GM19395 (cell line): ENCODE measurements at regions not wholly inside any gene's neighbourhood (a gene's known extent, or its start where the extent isn't known, plus 50 kb on each side); places are given as distances from the start of the nearest gene placed in this dataset.

Experiments
- ATAC-seq: cut with Tn5 transposase; IDR thresholded peaks from one replicate; pipeline ENCODE4 v1.9.1; 2021; ENCODE audit warnings: mild to moderate bottlenecking, moderate library complexity; ENCODE audit not compliant: unreplicated experiment

DNA sequence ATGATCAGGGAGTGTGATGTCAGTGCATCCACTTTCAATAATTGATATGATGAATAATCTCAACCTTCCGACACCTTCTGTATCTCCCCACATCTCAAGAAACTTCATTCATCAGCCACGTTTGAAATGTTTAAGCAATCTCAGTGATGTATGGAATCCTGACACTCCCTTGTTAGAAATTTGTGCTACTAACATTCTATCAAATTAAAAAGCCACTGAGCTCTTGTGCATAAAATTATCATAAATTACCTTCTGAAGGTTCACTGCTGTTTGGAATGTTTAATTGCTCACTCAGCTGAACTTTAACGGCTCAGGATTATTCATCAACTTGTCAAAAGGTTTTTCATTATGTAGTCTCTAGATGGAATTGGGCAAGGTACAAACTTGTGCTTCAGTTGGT lies 108.4 kb upstream of the DPH6 start:
- ATAC-seq: no peak

DNA sequence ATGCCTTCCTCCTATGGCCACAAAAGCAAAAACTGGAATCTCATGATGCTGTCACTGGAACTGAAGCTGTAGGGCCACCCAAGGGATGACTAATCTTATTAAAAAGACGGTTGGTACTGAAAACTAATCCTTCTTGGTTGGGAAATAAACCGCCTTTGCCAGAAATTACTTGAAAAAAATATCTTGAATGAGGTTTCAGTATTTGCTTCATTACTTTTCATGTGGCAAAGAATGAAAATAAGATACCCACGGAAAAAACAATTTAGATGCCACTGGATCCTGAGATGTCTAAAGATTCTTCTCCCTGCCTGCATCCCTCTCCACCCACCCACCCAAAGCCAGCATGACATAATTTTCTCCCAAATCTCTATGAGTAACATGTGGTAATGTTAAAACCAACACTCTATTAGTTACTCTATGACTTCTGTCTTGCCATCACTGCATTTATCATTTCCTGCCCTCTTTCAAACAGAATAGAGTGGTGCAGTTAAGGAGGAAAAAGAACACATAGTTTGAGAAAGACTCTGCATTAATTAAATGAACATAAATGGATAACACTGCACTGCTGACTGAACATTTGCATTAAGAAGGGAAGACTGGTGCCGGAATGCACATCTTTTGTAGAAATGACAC lies 111.8 kb upstream of the DPH6 start:
- no peak for ATAC-seq

DNA sequence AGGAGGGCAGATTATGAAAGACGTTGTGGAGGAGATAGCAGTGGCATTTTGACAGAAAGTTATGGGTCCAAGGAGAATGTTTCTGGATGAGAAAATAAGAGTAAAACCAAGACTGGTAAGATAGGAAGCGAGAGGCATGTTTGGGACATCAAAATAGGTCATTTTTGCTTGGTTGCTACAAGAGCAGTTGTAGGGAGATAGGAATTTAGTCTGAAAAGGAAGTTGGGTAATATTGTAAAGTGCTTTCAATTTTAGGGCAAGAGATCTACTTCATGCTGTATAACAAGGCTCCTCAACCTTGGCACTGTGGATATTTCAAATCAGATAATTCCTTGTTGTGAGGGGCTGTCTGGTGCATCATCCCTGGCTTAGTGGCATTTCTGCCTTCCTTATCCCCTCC lies 118.0 kb upstream of the DPH6 start:
- no peak for ATAC-seq

DNA sequence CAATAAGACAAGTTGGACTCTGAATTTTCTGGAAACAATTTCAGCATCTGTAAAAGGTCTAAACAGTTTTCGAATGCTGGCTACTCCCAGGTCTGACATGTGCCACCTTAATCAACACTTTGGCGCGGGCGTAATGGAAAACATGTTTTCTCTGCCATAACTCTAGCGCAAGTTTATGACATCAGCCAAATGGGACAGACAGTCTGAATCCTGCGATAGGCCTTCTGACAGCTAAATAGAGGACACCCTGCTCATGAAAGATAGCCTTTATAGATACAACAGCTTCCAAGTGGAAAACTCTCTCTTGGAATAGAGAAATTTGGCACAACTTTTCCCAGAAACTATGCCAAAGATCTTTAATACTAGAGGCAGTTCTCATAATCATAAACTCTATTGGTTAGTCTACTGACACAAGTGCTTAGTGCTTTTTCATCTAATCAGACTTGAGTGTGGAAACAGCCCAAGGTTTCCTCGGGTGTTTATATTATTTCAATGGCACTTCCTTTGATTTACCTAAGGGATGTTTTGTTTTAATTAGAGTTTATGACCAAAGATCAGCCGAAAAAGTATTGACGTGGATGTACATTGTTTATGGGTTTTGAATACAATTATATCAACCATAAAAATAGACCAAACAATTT lies 120.1 kb upstream of the DPH6 start:
- ATAC-seq: no peak

DNA sequence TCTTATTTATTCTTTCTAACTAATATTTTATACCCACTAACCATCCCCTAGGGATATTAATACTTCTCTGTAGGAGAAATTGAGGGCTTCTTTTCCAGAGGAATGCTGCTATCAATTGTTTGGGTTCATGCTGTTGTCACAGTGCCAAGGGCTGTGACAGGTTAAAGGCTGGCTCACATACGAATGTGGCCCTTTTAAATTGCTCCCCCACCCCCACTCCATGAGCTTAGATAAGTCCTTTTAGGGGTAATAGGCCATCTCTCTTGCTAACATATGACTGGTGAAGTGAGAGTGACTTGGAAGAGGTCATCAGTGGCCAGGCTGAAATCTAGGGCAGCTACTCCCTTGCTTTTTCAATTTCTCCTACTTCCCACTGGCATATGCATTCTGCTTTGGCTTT lies 121.9 kb upstream of the DPH6 start:
- ATAC-seq: no peak

DNA sequence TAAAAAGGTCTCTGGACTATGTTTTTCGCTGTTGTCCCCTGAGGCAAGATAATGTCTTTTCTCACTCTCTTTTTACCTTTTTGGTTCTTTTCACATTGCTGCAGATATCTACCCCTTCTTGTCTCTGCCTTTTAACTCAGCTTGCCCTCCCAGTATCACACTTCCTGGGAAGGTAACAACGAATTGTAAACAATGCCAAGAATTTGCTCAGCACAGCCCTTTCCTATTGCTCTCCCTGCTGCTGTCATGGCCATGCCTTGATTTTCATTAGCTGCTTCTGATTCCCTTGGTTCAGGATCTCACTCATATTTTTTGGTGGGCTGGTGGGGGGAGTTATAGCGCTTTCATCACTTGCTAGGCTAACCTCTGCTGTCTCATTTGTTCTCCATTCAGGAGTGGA lies 123.1 kb upstream of the DPH6 start:
- no peak for ATAC-seq

DNA sequence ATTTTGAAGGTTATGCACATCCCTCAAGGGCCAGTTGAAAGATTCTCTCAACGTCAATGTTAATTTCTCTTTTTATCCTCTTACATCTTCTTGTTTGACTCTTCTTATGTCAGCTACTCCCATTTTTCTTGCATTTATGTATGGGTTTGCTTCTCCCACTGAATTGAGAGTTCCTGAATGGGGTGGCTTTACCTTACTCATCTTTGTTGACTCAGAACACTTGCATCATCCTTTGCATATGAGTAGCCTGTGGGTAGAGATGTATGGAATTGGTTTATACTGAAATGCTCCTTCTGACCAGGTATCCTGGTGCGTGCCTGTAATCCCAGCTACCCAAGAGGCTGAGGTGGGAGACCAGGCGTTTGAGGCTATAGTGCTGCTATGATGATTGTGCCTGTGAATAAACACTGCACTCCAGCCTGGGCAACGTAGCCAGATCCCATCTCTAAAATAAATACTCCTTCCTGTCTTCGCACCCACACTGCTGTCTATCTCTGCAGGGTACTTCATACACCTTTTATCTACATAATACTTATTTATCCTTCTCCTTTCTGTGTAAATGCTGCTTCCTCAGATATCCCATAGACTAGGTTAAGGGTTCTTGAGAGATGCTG lies 123.6 kb upstream of the DPH6 start:
- no peak for ATAC-seq

DNA sequence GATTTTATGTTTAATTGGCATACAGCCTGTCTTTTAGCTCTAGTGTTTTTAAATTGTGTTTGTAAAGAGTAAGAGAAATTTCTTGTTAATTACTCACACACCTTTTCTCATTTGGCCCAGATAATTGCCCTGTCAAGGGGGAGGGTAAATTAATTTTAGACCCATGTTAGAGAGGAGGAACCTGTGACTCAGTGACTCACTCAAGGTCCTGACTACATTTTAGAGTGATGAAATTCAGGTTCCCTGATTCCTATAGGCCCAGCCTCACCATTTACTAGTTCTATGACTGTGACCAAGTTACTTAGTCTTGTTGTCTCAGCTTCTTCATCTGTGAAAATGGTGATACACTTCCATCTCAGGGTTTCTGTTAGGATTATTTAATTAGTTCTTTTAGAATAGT lies 125.2 kb upstream of the DPH6 start:
- no peak for ATAC-seq

DNA sequence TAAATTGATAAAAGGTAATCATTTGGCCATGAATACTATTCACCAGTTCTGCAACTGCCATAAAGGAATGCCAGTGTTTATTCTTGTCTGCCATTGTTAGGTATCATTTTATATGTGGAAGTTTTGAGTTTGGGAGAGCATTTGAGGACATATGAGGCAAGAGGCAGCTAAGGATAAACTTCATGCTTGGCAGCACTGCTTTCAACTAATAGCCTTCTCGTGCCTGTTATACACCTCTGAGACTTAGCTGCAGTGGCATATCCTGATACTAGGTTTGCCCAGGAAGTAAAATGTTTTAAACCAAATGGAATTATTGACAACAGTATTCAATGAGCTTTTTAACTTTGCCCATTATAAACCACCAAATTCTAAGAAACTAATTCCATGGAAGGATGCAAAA lies 126.0 kb upstream of the DPH6 start:
- ATAC-seq: no peak

DNA sequence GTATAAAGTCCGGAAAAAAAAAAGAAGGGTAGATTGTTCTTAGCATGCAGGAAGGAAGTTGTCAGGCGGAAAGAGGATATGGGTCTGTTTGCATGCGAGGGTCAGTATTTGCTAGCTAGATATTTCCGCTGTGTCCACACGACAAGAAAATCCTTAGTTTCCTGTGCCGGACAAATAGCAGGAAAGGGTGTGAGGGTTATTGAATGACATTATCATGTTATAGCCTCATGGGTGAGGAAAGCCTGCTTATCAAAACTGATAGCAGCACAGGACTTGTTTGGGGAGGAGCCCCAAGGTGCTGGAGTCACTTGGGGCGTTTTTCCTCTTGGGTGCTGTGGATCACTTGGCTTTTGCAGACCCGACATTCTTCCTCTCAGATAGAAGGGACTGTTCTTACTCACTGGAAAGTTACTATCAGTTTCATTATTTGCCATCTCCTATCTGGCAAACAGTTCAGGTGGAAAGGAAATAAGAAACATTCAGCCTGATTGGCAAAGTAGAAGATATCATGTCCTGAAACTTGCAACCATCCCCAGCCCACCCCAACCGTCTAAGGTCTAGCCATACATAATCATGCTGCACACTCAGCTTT lies 127.2 kb upstream of the DPH6 start:
- peak; percentile 65 for ATAC-seq

DNA sequence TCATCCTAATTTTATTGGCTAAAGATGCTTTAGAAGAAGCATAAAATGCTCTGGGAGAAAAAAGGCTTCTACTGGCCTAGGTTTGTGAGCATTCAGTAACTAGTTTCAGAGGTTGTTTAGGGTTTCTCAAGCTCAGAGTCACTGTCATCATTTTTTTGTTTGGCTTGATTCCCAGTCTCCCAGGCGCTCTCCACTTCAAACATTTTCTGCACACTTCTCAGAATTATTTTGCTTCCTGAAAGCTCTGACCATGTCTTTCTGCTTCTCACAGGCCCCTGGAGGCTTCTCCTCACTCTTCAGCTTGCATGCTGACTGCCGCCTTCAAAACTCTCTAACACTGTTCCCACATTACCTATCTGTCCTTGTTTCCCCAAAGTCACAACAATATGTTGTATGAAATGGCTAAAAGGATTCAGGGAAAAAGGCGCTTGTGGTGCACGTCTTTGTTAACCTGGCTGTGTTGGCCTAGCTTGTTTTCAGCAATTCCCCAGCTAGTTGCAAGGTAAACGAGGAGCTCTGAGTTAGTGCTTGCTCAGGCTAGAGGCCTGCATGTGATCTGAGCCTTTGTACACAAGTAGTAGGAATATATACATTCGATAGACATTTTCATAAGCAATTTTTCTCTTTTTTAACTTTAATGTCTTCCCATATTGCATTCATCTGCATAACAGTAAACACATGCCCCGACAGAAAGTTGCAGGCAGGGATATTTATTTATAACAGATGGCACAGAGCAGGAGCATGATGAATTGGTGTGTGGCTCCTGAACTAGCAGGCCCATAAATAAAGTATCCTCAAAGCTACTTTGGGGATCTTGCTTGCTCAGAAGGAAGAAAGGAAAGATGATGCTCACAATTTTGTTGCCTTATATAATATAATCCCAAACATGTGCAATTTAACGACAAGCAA lies 129.2 kb upstream of the DPH6 start:
- no peak for ATAC-seq

DNA sequence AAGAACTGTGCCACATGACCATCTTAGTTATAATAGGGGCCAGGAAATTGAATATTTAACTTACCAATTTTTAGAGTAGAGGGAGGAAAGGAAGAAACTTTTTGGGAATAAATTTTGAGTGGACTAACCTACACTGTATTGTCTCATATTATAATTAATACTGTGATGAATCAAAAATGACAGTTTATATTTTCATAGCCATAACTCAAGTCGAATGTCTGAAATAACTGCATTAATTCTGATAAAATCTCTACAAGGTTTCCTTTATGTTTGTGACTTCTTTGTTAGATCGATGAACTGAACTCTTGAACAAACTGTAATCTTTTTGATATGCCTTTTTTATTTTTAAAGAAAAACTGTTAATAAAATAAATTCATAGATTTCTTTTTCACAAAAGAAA lies 132.8 kb upstream of the DPH6 start:
- no peak for ATAC-seq

DNA sequence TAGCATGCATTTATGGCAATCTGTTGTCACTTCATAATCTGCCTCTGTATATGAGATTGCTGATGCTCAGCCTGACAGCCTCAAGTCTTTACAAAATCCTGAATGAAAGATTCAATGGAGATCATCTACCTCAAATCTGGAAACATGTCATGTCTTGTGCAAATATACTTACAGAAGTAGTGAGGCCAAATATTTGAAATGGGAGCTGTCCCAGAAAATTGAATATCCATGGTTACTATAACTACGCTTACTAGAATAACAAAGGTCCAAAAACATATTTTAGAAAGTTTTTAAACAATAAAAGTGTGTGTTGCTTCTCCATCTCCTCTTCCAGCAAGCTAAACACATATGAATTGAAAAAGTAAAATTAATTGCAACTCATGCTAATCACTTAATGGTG lies 133.2 kb upstream of the DPH6 start:
- ATAC-seq: no peak

DNA sequence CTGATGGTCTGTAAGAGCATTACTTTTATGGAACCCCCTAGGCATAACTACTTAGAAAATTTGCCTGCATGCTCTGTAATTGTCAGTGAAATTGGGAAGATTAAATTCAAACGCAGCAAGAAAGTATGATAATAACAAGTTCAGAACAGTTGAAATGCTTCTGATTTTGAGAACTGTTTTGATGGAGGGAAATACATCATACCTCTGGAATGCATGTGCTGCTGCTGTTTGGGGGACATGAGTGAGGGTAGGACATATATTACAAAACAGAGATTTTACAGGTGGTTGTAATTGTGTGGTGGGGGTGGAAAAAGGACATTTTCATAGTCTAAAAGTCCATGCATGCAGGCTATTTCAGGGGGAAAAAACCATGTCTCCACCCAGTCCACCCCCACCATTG lies 135.0 kb upstream of the DPH6 start:
- ATAC-seq: no peak

DNA sequence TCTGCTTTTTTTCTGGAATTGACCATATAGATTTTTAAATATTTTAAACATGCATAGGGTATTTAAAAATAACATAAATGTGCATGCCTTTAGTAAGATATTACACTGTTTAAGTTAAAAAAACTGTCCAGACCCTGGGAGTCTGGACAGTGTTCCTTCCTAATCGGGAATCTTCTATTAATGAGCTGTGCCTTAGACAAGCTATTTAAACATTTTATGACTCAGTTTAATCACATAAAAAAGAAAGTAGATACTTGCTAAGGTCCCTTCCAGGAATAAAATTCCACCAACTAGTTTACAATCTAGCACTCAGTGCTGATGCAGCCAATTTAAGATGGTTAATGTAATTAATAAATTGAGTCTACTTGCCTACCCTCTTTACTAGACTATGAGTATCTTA lies 140.4 kb upstream of the DPH6 start:
- ATAC-seq: no peak

DNA sequence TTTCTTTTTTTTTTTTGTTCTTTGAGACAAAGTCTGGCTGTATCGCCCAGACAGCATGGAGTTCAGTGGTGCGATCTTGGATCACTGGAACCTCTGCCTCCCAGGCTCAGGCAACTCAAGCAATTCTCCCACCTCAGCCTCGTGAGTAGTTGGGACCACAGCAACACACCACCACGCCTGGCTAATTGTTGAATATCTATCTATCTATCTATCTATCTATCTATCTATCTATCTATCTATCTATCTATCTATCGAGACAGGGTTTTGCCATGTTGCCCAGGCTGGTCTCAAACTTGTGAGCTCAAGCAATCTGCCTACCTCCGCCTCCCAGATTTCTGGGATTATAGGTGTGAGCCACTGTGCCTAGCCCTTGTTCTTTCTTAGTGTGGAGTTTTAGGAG lies 143.3 kb upstream of the DPH6 start:
- ATAC-seq: no peak

DNA sequence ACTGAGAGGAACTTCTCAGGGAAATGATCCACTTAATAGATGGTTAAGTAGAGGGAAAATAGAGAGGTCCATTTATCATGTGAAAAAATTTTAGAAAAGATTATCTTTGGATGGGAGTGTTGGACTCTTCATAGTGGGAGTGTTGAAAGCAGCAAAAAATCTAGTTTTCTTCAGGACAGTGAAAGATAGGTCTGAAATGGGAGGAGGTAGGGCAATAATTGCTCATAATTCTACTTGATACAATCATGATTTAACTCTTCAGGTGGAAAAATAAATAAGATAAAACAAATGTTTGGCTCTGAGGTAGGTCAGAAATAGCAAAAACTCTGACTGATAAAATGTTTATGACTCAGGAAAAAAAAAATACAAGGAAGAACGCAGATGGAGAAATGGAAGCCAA lies 144.1 kb upstream of the DPH6 start:
- ATAC-seq: no peak

DNA sequence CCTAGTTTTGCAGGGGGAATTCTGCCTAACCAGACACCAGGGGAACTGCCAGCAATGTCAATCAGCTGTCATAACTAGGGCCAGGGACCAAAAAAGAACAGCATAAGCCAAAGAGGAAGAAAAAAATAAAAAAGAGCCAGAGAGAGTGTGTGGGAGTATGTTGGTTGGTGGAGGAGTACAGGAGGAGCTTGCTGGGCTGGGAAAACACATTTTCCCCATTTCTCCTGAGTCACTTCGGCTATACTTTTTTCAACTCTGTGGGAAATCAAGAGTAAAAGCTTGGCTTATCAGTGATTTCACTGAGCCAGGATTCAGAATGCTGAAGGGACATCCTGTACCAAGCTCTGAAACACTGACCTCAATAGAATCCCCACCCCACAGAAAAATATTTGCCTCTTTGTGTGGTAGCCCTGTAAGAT lies 144.7 kb upstream of the DPH6 start:
- ATAC-seq: no peak

DNA sequence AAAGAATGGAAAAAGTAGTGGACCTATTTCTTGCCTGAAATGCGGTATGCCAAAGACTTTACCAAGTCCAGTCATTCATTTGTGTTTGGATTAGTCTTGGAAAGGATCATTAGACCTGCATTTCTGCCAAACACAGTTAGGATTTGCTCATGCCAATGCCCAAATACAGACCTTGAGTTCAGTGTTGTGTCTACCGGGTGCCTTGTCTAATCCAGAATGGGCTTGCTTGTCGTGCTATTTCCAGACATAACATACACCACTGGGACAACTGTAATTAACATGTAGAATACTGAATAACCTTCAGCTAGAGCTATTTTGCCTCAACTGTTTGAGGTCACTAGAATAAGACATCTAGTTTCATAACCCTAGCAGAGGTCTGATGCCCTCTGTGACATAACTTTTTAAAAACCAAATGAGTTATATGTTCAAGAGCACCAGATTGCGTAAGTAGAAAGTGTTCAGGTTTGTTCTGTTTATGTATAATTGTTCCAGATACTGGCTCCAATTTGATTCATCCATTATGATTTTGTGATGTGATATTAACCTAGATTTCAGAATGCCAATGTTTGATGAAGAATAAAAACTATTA lies 145.3 kb upstream of the DPH6 start:
- ATAC-seq: no peak

DNA sequence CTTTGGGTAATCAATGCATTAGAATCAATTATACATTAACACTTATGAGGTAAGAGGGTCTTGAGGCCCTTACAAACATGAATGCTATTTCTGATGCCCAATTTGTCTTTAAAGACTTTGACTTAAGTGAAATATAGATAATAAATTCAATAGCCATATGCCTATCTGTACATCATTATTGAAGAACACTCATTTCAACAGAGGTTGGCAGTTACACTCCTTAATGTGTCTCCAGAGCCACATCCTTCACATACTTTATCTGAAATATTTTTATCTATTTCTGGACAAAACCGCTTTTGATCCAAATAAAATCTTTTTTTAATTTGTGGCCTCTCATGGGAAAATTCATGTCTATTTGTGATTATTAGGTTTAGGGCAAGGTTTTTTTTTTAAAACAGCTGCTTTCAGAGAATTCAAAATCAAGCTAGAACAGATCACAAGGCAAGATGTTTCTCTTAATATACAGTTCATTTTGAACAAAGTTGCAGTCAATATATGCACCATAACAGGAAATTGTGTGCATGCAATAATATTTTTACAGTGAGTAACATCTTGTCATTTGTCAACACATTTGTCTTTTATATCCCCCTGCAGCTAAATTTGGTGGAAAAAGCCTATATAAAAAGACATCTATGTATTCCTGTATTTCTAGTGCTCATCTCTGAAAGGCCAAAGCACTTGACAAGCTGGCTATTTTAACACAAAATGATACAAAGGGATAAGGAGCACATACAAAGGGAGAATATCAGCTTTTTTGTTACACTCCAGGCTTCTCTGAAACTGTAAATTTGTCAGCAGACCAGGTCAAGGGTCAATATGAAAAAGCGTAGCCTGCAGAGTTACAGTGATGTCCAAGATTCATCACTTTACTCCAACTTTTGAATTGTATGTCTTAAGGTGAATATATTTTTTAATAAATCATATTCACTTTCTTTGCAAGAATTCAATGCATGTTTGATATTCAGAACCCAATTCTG lies 146.2 kb upstream of the DPH6 start:
- no peak for ATAC-seq
